Loucy (cell line): ENCODE measurements at regions not wholly inside any gene's neighbourhood (a gene's known extent, or its start where the extent isn't known, plus 50 kb on each side); places are given as distances from the start of the nearest gene placed in this dataset.

Experiments used
- EZH2phosphoT487 ChIP-seq: fragments of 200-600 bp; IDR thresholded peaks from 2 replicates; pipeline ENCODE4 v1.6.1; 2018; ENCODE audit warnings: antibody characterized with exemption, mild to moderate bottlenecking, moderate library complexity, borderline replicate concordance
- TF ChIP-seq, protein P1 (sequence below): fragments of 200-600 bp; sonication (generic); conservative IDR thresholded peaks from 2 replicates; pipeline ENCODE4 v1.5.1; 2014; ENCODE audit warnings: mild to moderate bottlenecking, antibody characterized with exemption, low read length

DNA sequence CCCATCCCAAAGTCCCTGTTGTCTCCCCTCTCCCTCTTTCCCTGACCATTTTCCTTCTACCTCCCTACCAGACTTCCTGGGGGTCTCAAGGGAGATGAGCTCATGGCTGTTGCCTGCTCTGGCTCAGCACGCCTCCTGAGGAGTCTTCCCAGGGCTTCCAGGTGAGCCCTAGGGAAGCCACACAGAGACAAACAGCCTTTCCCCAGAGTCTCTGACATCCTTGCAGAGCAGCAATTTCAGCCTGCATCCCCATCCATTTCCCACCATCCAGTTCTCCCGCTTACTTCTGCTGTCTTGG, 189.2 kb upstream of the LINGO1 start:
- TF ChIP-seq, protein P1, sequence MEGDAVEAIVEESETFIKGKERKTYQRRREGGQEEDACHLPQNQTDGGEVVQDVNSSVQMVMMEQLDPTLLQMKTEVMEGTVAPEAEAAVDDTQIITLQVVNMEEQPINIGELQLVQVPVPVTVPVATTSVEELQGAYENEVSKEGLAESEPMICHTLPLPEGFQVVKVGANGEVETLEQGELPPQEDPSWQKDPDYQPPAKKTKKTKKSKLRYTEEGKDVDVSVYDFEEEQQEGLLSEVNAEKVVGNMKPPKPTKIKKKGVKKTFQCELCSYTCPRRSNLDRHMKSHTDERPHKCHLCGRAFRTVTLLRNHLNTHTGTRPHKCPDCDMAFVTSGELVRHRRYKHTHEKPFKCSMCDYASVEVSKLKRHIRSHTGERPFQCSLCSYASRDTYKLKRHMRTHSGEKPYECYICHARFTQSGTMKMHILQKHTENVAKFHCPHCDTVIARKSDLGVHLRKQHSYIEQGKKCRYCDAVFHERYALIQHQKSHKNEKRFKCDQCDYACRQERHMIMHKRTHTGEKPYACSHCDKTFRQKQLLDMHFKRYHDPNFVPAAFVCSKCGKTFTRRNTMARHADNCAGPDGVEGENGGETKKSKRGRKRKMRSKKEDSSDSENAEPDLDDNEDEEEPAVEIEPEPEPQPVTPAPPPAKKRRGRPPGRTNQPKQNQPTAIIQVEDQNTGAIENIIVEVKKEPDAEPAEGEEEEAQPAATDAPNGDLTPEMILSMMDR, result no peak
- TF ChIP-seq EZH2phosphoT487, result no peak
